Esophagus squamous epithelium (tissue), 5 donors: ENCODE measurements at regions not wholly inside any gene's neighbourhood (a gene's known extent, or its start where the extent isn't known, plus 50 kb on each side); places are given as distances from the start of the nearest gene placed in this dataset.

ENCODE experiments used
- DNase-seq: peaks from one replicate; lab custom pipeline; 2025; lab: John Stamatoyannopoulos, UW
- H3K27ac ChIP-seq, 4 donors: fragments of 200-600 bp; sonication (generic); one replicate each; pipeline ENCODE4 v1.5.1; 2016 to 2019; ENCODE audit warnings: mild to moderate bottlenecking in 1 of 4
- H3K27me3 ChIP-seq, 4 donors: fragments of 200-600 bp; sonication (generic); 1 replicate in 3 of 4; 2 replicates in 1 of 4; pipeline versions ENCODE4 v1.5.1 to v1.6.0; 2017 to 2021; ENCODE audit warnings: antibody characterized with exemption in 1 of 4
- H3K36me3 ChIP-seq, 3 donors: fragments of 200-600 bp; sonication (generic); one replicate each; pipeline ENCODE4 v1.5.1; 2016 to 2019
- H3K4me1 ChIP-seq, 3 donors: fragments of 200-600 bp; sonication (generic); one replicate each; pipeline ENCODE4 v1.5.1; 2017 to 2019
- H3K4me3 ChIP-seq, 4 donors: fragments of 200-600 bp; sonication (generic); 1 replicate in 3 of 4; 2 replicates in 1 of 4; pipeline ENCODE4 v1.5.1; 2016 to 2019; ENCODE audit warnings: mild to moderate bottlenecking in 2 of 4, moderate library complexity in 1 of 4
- H3K9me3 ChIP-seq, 3 donors: fragments of 200-600 bp; sonication (generic); one replicate each; pipeline ENCODE4 v1.5.1; 2016 to 2019
- CTCF ChIP-seq, 6 experiments: fragments of 450-650 bp in 4 of 6; fragments of 200-600 bp in 2 of 6; sonication (generic) in 2 of 6; IDR thresholded peaks; one replicate each; pipeline ENCODE4 v1.5.1; 2016 to 2019; ENCODE audit warnings: antibody characterized with exemption in 6 of 6, mild to moderate bottlenecking in 4 of 6, moderate library complexity in 4 of 6
- POLR2A ChIP-seq, 4 donors: fragments of 450-650 bp; IDR thresholded peaks; one replicate each; pipeline ENCODE4 v1.6.1; 2017; ENCODE audit warnings: antibody characterized with exemption in 4 of 4, mild to moderate bottlenecking in 4 of 4, moderate library complexity in 3 of 4
- WGBS, 2 donors: methylation state at CpG; one replicate each; pipeline ENCODE4 v1.1.5; 2018; 5-methylcytosine and 5-hydroxymethylcytosine counted together
- intact Hi-C: fragments of 100-400 bp; cut with DNase I; formaldehyde crosslinking; loops from one replicate; pipeline ENCODE4 v1.15.0; 2022
- donor health status: DM: yes; HTN: yes; CAD: no.

- intact Hi-C loops = no loop called here
- TF ChIP-seq CTCF (IDR thresholded peaks at IDR 0.05) (no peak), POLR2A (IDR thresholded peaks at IDR 0.05) (no peak)
- Histone ChIP-seq H3K4me3 (no peak overlapping the region), H3K36me3 (no peaks in the 10 kb centered on the region), H3K4me1 (peaks cover 0 to 10% (median 0%) of the 10 kb centered on the region in 3 donors), H3K27me3 (no peaks in the 10 kb centered on the region), H3K9me3 (no peaks in the 10 kb centered on the region), H3K27ac (no peak overlapping the region)
- no peak for DNase-seq
- 35 to 58% methylated on average over 3 of the region's 3 CpGs for WGBS, 2 donors
Measured at GRCh38 chr6:104256646-104257045, 603.1 kb downstream of the HACE1 start.

- Histone ChIP-seq H3K4me1 (peaks cover 0 to 11% (median 0%) of the 10 kb centered on the region in 3 donors), H3K27me3 (no peaks in the 10 kb centered on the region), H3K9me3 (no peaks in the 10 kb centered on the region), H3K27ac (no peak overlapping the region), H3K4me3 (no peak overlapping the region), H3K36me3 (no peaks in the 10 kb centered on the region)
- 57 to 62% methylated on average over 3 of the region's 3 CpGs for WGBS, 2 donors
- intact Hi-C loops = no loop called here
- no peak for TF ChIP-seq CTCF (IDR thresholded peaks at IDR 0.05)
- no peak for TF ChIP-seq POLR2A (IDR thresholded peaks at IDR 0.05)
- no peak for DNase-seq
Measured at GRCh38 chr6:104253236-104253635, 606.5 kb downstream of the HACE1 start.

- H3K27me3 ChIP-seq = no peaks in the 10 kb centered on the region
- H3K4me1 ChIP-seq = peaks cover 0 to 11% (median 0%) of the 10 kb centered on the region in 3 donors
- H3K36me3 ChIP-seq = no peaks in the 10 kb centered on the region
- intact Hi-C loops = no loop called here
- no peak for DNase-seq
- no peaks in the 10 kb centered on the region for H3K9me3 ChIP-seq
- TF ChIP-seq POLR2A (IDR thresholded peaks at IDR 0.05) (no peak), CTCF (IDR thresholded peaks at IDR 0.05) (no peak)
- H3K27ac ChIP-seq = no peak overlapping the region
- no peak overlapping the region for H3K4me3 ChIP-seq
Measured at GRCh38 chr6:104252276-104252675, 607.4 kb downstream of the HACE1 start.

DNA sequence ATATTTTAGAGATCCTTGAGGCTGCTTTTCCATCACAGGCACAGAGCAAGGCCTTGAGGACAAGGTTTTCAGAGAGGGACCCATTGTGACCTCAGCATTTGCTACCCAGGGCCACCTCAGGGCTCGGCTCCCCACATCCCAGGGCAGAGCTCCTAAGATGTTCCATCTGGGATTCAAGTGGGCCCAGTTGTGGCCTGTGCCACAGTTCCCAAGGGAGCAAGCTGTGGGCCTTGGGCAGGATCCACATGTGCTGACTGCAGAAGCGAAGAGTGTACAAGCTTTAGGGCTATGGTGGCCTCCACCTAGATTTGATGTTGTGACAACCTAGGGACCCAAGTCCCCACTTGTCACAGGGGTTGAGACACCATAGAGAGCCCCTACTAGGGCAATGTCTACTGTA lies 608.1 kb downstream of the HACE1 start:
- no peak for TF ChIP-seq POLR2A (IDR thresholded peaks at IDR 0.05)
- no peak for TF ChIP-seq CTCF (IDR thresholded peaks at IDR 0.05)
- H3K36me3 ChIP-seq = no peaks in the 10 kb centered on the region

GRCh38 chr6:104240865-104241264 lies 618.9 kb downstream of the HACE1 start:
- 63 to 65% methylated on average over 2 of the region's 2 CpGs for WGBS, 2 donors

More for the DNA sequence above, 608.1 kb downstream of the HACE1 start:
- Histone ChIP-seq H3K27ac (no peak overlapping the region), H3K4me3 (no peak overlapping the region), H3K27me3 (no peaks in the 10 kb centered on the region), H3K9me3 (no peaks in the 10 kb centered on the region), H3K4me1 (peaks cover 0 to 11% (median 0%) of the 10 kb centered on the region in 3 donors)
- intact Hi-C loops = no loop called here
- DNase-seq = no peak
- 50 to 80% methylated on average over 1 of the region's 2 CpGs for WGBS, 2 donors

More at GRCh38 chr6:104240865-104241264, 618.9 kb downstream of the HACE1 start:
- Histone ChIP-seq H3K4me3 (no peak overlapping the region), H3K4me1 (no peaks in the 10 kb centered on the region), H3K36me3 (no peaks in the 10 kb centered on the region), H3K9me3 (no peaks in the 10 kb centered on the region), H3K27me3 (no peaks in the 10 kb centered on the region), H3K27ac (no peak overlapping the region)
- TF ChIP-seq CTCF (IDR thresholded peaks at IDR 0.05) (no peak), POLR2A (IDR thresholded peaks at IDR 0.05) (no peak)
- intact Hi-C loops = no loop called here
- no peak for DNase-seq
